Tibial nerve (tissue), 4 donors: ENCODE measurements at regions not wholly inside any gene's neighbourhood (a gene's known extent, or its start where the extent isn't known, plus 50 kb on each side); places are given as distances from the start of the nearest gene placed in this dataset.

Source experiments
- EP300 ChIP-seq, 2 donors: sonication (generic); formaldehyde crosslinking; IDR thresholded peaks; one replicate each; pipeline ENCODE4 v1.6.1; 2017; ENCODE audit warnings: antibody characterized with exemption in 2 of 2, mild to moderate bottlenecking in 1 of 2
- TF ChIP-seq, protein P1 (sequence below), 5 experiments: fragments of 200-600 bp in 3 of 5; fragments of 450-650 bp in 2 of 5; sonication (generic) in 3 of 5; IDR thresholded peaks; one replicate each; pipeline ENCODE4 v1.5.1; 2016 to 2019; ENCODE audit warnings: antibody characterized with exemption in 5 of 5, mild to moderate bottlenecking in 3 of 5, moderate library complexity in 2 of 5

DNA sequence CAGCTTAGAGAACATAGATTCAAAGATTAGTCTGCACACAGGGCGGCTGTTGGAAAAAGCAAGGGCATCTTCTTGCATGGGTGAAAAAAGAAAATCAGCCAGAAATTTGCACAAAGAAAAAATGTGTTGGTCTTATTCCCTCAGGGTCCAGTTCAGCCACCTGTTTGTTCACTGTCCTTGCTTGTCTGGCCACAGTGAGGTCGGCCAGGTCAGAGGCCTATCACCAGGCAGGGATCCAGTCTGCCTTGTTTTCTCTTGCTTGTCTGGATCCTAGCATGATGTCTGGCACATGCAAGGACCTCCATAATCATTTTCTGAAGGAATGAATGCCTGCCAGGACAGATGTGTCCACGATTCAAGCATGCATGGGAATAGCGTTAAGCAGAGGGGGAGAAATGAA, 359.1 kb upstream of the TBX3 start:
- TF ChIP-seq, protein P1, sequence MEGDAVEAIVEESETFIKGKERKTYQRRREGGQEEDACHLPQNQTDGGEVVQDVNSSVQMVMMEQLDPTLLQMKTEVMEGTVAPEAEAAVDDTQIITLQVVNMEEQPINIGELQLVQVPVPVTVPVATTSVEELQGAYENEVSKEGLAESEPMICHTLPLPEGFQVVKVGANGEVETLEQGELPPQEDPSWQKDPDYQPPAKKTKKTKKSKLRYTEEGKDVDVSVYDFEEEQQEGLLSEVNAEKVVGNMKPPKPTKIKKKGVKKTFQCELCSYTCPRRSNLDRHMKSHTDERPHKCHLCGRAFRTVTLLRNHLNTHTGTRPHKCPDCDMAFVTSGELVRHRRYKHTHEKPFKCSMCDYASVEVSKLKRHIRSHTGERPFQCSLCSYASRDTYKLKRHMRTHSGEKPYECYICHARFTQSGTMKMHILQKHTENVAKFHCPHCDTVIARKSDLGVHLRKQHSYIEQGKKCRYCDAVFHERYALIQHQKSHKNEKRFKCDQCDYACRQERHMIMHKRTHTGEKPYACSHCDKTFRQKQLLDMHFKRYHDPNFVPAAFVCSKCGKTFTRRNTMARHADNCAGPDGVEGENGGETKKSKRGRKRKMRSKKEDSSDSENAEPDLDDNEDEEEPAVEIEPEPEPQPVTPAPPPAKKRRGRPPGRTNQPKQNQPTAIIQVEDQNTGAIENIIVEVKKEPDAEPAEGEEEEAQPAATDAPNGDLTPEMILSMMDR (IDR thresholded peaks at IDR 0.05): no peak
- no peak for TF ChIP-seq EP300 (IDR thresholded peaks at IDR 0.05)
